ENCODE measurements at regions not wholly inside any gene's neighbourhood (a gene's known extent, or its start where the extent isn't known, plus 50 kb on each side); places are given as distances from the start of the nearest gene placed in this dataset.

DNA sequence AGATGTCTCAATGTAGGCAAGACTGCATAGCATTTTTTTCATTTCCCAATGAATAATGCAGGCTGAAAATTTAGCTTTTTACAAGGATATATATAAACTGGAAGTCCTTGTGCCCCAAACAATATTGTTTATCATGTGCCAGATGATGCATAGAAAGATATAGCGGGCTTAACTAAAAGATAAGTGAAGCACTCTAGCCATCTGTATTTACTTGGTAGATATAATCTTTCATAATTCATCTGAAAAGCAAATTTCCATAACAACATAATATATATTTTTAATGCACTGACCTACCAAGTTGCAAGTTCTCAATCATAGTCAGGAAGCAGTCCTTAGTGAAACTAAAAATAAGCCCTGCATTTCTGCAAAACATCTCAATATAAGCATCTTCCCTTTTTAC, 653.3 kb downstream of the NLGN4X start:
- H3K9me3 ChIP-seq = no peaks in the 10 kb centered on the region
- no peaks in the 10 kb centered on the region for H3K36me3 ChIP-seq
- DNase-seq (ENCODE audit: low spot score in 2 of 2) = no peak
- intact Hi-C loops (cut with DNase I) = no loop called here
- H3K27ac ChIP-seq = no peak overlapping the region
- no peaks in the 10 kb centered on the region for H3K27me3 ChIP-seq
- H3K4me1 ChIP-seq = no peaks in the 10 kb centered on the region
- TF ChIP-seq, protein P1, sequence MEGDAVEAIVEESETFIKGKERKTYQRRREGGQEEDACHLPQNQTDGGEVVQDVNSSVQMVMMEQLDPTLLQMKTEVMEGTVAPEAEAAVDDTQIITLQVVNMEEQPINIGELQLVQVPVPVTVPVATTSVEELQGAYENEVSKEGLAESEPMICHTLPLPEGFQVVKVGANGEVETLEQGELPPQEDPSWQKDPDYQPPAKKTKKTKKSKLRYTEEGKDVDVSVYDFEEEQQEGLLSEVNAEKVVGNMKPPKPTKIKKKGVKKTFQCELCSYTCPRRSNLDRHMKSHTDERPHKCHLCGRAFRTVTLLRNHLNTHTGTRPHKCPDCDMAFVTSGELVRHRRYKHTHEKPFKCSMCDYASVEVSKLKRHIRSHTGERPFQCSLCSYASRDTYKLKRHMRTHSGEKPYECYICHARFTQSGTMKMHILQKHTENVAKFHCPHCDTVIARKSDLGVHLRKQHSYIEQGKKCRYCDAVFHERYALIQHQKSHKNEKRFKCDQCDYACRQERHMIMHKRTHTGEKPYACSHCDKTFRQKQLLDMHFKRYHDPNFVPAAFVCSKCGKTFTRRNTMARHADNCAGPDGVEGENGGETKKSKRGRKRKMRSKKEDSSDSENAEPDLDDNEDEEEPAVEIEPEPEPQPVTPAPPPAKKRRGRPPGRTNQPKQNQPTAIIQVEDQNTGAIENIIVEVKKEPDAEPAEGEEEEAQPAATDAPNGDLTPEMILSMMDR (IDR thresholded peaks at IDR 0.05) = no peak
- no peak overlapping the region for H3K4me3 ChIP-seq

DNA sequence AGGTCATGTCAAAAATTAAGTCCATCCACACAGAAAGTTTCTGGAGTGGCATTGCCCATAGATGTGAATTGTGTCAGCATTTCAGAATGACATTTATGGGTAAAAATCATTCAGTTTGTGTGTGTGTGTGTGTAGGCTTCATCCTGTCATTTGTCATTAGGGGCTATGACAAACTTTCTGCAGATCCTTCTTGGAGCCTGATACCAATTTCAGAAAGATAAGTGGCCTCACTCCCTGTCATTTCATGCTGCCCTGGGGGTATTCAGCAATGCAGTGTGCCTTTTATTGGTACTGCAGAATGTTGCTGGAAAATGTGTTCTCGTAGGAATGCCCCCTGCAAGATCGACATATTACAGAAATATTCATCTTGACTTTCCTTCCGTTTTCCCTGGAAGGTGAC, 659.7 kb downstream of the NLGN4X start:
- Histone ChIP-seq H3K4me3 (no peak overlapping the region), H3K27ac (no peak overlapping the region), H3K27me3 (no peaks in the 10 kb centered on the region), H3K4me1 (no peaks in the 10 kb centered on the region), H3K36me3 (no peaks in the 10 kb centered on the region), H3K9me3 (no peaks in the 10 kb centered on the region)
- DNase-seq (ENCODE audit: low spot score in 2 of 2) = no peak
- intact Hi-C loops (cut with DNase I) = no loop called here
- TF ChIP-seq, protein P1 (IDR thresholded peaks at IDR 0.05) = no peak

DNA sequence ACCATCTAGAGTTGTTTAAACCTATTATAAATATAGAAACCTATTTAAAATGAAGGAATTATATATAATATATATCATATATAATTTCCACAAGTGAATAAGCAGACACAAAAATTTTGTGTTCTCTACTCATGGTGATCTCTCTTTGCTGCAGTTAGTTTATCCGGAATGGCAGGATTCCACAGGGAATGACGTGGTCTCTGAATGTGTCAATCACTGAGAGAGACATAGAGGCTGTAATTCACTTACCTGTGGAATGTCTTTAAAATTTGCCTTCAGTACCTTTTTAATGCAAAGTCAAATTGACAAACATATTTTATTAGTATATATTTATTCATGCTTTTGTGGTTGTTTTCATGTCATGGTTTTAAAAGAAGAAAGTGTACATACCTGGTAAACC, 669.3 kb downstream of the NLGN4X start:
- Histone ChIP-seq H3K4me3 (no peak overlapping the region), H3K4me1 (no peaks in the 10 kb centered on the region)

DNA sequence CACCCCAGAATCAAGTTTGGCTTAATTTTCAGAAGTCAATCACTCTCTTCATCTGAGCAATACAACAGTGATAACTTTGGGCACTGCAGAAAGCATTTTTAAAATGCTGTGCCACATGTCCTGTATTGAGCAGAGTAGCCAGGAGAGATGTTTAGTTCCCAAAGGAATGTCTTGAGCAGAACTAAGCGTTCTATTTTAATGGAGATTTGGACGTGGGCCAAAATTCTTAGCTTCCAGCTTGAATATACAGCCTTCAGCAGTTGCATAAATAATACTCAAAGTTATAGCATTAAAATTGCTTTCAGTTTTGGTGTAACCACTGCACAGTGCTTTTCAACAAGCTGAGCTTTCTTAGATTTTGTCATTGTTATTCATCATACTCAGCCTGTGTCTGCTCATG, 679.2 kb downstream of the NLGN4X start:
- DNase-seq (ENCODE audit: low spot score in 2 of 2) = no peak
- no peak overlapping the region for H3K27ac ChIP-seq
- H3K36me3 ChIP-seq = no peaks in the 10 kb centered on the region
- H3K27me3 ChIP-seq = no peaks in the 10 kb centered on the region
- H3K9me3 ChIP-seq = no peaks in the 10 kb centered on the region
- no peak overlapping the region for H3K4me3 ChIP-seq
- intact Hi-C loops (cut with DNase I) = no loop called here
- no peaks in the 10 kb centered on the region for H3K4me1 ChIP-seq
- TF ChIP-seq, protein P1 (IDR thresholded peaks at IDR 0.05) = no peak

More for the DNA sequence above, 669.3 kb downstream of the NLGN4X start:
- intact Hi-C loops (cut with DNase I) = no loop called here
- Histone ChIP-seq H3K9me3 (peaks cover 0 to 3% of the 10 kb centered on the region in 2 donors), H3K36me3 (no peaks in the 10 kb centered on the region), H3K27ac (no peak overlapping the region), H3K27me3 (no peaks in the 10 kb centered on the region)
- TF ChIP-seq, protein P1 (IDR thresholded peaks at IDR 0.05) = no peak
- no peak for DNase-seq (ENCODE audit: low spot score in 2 of 2)

DNA sequence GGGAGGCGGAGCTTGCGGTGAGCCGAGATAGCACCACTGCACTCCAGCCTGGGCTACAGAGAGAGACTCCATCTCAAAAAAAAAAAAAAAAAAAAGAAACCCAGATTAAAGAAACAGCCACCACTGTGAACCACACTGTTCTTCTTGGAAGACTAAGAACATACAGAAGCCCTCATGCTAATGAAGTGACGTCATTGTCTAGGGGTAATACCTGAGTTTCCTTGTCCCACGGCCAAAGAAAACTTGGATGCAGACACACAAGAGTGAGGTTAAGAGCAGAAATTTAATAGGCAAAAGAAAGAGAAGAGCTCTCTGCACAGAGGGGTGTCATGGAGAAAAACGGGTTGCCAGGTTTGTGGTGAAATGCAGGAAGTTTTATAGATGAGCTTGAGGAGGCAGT, 691.6 kb downstream of the NLGN4X start:
- H3K36me3 ChIP-seq = no peaks in the 10 kb centered on the region
- DNase-seq (ENCODE audit: low spot score in 2 of 2) = no peak
- no peaks in the 10 kb centered on the region for H3K27me3 ChIP-seq
- no peaks in the 10 kb centered on the region for H3K4me1 ChIP-seq
- H3K27ac ChIP-seq = no peak overlapping the region
- intact Hi-C loops (cut with DNase I) = no loop called here
- H3K4me3 ChIP-seq = no peak overlapping the region
- no peaks in the 10 kb centered on the region for H3K9me3 ChIP-seq
- TF ChIP-seq, protein P1 (IDR thresholded peaks at IDR 0.05) = no peak

DNA sequence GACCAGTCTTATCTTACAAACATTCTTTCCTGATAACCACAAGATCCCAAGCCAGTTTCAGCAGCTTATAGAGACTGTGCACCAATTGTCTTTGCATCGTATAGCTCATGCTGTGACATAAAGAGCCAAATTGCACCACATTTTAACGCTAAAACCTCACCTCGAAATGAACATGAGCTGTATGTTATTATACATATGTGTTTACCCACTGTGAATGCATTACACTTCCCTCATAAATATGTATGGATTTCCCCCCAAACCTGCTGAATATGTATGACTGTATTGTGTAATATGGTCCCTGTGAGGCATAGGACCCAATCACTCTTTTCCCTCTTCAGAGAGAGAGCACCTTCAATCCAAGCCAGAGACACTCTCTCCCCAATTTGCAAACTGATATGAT, 692.4 kb downstream of the NLGN4X start:
- no peaks in the 10 kb centered on the region for H3K4me1 ChIP-seq
- H3K27me3 ChIP-seq = no peaks in the 10 kb centered on the region
- TF ChIP-seq, protein P1 (IDR thresholded peaks at IDR 0.05) = no peak
- intact Hi-C loops (cut with DNase I) = no loop called here
- no peaks in the 10 kb centered on the region for H3K36me3 ChIP-seq
- H3K4me3 ChIP-seq = no peak overlapping the region
- no peak overlapping the region for H3K27ac ChIP-seq
- no peaks in the 10 kb centered on the region for H3K9me3 ChIP-seq
- DNase-seq (ENCODE audit: low spot score in 2 of 2) = no peak

All from ascending aorta (tissue), 2 donors.